ENCODE measurements at regions not wholly inside any gene's neighbourhood (a gene's known extent, or its start where the extent isn't known, plus 50 kb on each side); places are given as distances from the start of the nearest gene placed in this dataset.
"Not testable (repeated sequence)": the region's sequence is repeated elsewhere in the genome, so short reads cannot be mapped to it uniquely, and the experiment has no call there.

- WGBS, 2 experiments (ENCODE audit: extremely low coverage in 2 of 2, insufficient read length in 1 of 2), result 90% methylated on average over 2 of the region's 26 CpGs; no CpG with 5 or more reads in 1 of the 2 experiments
Observed at GRCh38 chr9:84526211-84526610, 143.3 kb upstream of the NTRK2 start.

GRCh38 chr9:84527060-84527720, 142.3 kb upstream of the NTRK2 start:
- H3K9ac ChIP-seq (ENCODE audit: low read depth, low read length); H3K14ac ChIP-seq (replicated peaks; ENCODE audit: low read depth, low read length); in situ Hi-C loops (cut with MboI; ENCODE audit: low sequenced_read_pairs); H3K56ac ChIP-seq (ENCODE audit: extremely low read depth, insufficient read depth, low read length); H4K91ac ChIP-seq (ENCODE audit: insufficient read depth, low read depth, low read length); CTCF ChIA-PET; H4K8ac ChIP-seq (ENCODE audit: low read depth in 2 of 2, low read length in 2 of 2); ATAC-seq (ENCODE audit: low read depth); BruUV-seq (replicated peaks); H3K4me2 ChIP-seq (ENCODE audit: low read depth, low read length); H2BK5ac ChIP-seq (ENCODE audit: low read depth, low read length, poor library complexity, severe bottlenecking); H2AK9ac ChIP-seq (replicated peaks; ENCODE audit: low read depth, low read length, poor library complexity); H3K4me3 ChIP-seq (ENCODE audit: insufficient read depth, low read depth, low read length); H4K20me1 ChIP-seq (ENCODE audit: insufficient read depth, low read length); H2BK20ac ChIP-seq (ENCODE audit: low read depth, low read length); H3K36me3 ChIP-seq (ENCODE audit: control insufficient read depth, insufficient read depth, low read length); H3K23ac ChIP-seq (ENCODE audit: low read depth, low read length); H3K4me1 ChIP-seq (ENCODE audit: control insufficient read depth, insufficient read depth, low read length); H3K9me1 ChIP-seq (ENCODE audit: insufficient read depth, low read length); H2BK120ac ChIP-seq (ENCODE audit: low read depth, low read length); H2AFZ ChIP-seq (replicated peaks; ENCODE audit: low read length, poor library complexity); H3K27me3 ChIP-seq (ENCODE audit: control insufficient read depth, insufficient read depth, low read length); H3K18ac ChIP-seq (ENCODE audit: low read depth, low read length); H4K5ac ChIP-seq (ENCODE audit: low read depth, low read length); H3K9me3 ChIP-seq (ENCODE audit: control insufficient read depth, insufficient read depth, low read length); POLR2A ChIA-PET (ENCODE audit: unreplicated experiment); H3K27ac ChIP-seq (ENCODE audit: insufficient read depth, low read length); DNase-seq; H2AK5ac ChIP-seq (ENCODE audit: low read depth, low read length); H2BK15ac ChIP-seq (ENCODE audit: low read depth, low read length); H3K79me1 ChIP-seq (ENCODE audit: low read depth in 1 of 2, low read length in 2 of 2); intact Hi-C loops (cut with micrococcal nuclease); H3K4ac ChIP-seq (ENCODE audit: low read depth, low read length); dilution Hi-C loops (cut with HindIII; ENCODE audit: low sequenced_read_pairs, unreplicated experiment): not testable (repeated sequence)
- 88% methylated on average over 10 of the region's 49 CpGs; no CpG with 5 or more reads in 1 of the 2 experiments for WGBS, 2 experiments (ENCODE audit: extremely low coverage in 2 of 2, insufficient read length in 1 of 2)

More at GRCh38 chr9:84526211-84526610, 143.3 kb upstream of the NTRK2 start:
- H3K4me1 ChIP-seq (ENCODE audit: control insufficient read depth, insufficient read depth, low read length); H3K23ac ChIP-seq (ENCODE audit: low read depth, low read length); H3K14ac ChIP-seq (replicated peaks; ENCODE audit: low read depth, low read length); BruUV-seq (replicated peaks); H2AFZ ChIP-seq (replicated peaks; ENCODE audit: low read length, poor library complexity); H3K36me3 ChIP-seq (ENCODE audit: control insufficient read depth, insufficient read depth, low read length); POLR2A ChIA-PET (ENCODE audit: unreplicated experiment); H3K56ac ChIP-seq (ENCODE audit: extremely low read depth, insufficient read depth, low read length); ATAC-seq (ENCODE audit: low read depth); H2AK9ac ChIP-seq (replicated peaks; ENCODE audit: low read depth, low read length, poor library complexity); H3K18ac ChIP-seq (ENCODE audit: low read depth, low read length); H4K8ac ChIP-seq (ENCODE audit: low read depth in 2 of 2, low read length in 2 of 2); H3K4ac ChIP-seq (ENCODE audit: low read depth, low read length); H2AK5ac ChIP-seq (ENCODE audit: low read depth, low read length); H3K9ac ChIP-seq (ENCODE audit: low read depth, low read length); H4K91ac ChIP-seq (ENCODE audit: insufficient read depth, low read depth, low read length); H3K27ac ChIP-seq (ENCODE audit: insufficient read depth, low read length); DNase-seq; H3K4me2 ChIP-seq (ENCODE audit: low read depth, low read length); in situ Hi-C loops (cut with MboI; ENCODE audit: low sequenced_read_pairs); CTCF ChIA-PET; H2BK5ac ChIP-seq (ENCODE audit: low read depth, low read length, poor library complexity, severe bottlenecking); H3K79me1 ChIP-seq (ENCODE audit: low read depth in 1 of 2, low read length in 2 of 2); intact Hi-C loops (cut with micrococcal nuclease); H4K20me1 ChIP-seq (ENCODE audit: insufficient read depth, low read length); H4K5ac ChIP-seq (ENCODE audit: low read depth, low read length); H3K9me3 ChIP-seq (ENCODE audit: control insufficient read depth, insufficient read depth, low read length); H3K27me3 ChIP-seq (ENCODE audit: control insufficient read depth, insufficient read depth, low read length); H3K9me1 ChIP-seq (ENCODE audit: insufficient read depth, low read length); H2BK20ac ChIP-seq (ENCODE audit: low read depth, low read length); H2BK120ac ChIP-seq (ENCODE audit: low read depth, low read length); H2BK15ac ChIP-seq (ENCODE audit: low read depth, low read length); dilution Hi-C loops (cut with HindIII; ENCODE audit: low sequenced_read_pairs, unreplicated experiment); H3K4me3 ChIP-seq (ENCODE audit: insufficient read depth, low read depth, low read length): not testable (repeated sequence)

All from IMR-90 (cell line).